NCI-H2081 (cell line): ENCODE measurements at regions not wholly inside any gene's neighbourhood (a gene's known extent, or its start where the extent isn't known, plus 50 kb on each side); places are given as distances from the start of the nearest gene placed in this dataset.

ENCODE experiments used
- DNase-seq, 2 experiments: peaks; one replicate each; lab custom pipeline; 2025; lab: John Stamatoyannopoulos, UW

DNA sequence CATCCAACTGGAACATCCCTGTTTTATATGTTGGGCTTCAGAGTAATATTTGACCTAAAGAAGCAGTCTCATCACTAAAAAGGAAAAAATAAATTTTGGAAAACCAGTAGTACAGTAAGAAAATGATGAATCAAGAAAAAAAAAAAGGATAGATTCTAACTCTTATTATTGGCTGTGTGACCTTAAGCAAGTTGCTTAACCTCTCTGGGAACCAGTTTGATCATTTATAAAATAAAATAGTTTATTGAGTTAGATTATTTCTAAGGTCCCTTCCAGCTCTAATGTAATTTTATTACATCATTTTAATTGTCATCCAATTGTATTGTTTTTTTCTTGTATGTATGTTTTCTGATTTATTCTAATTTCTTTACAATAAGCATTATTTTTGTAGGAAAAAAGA lies 127.0 kb downstream of the PRELID2 start:
- DNase-seq = no peak

DNA sequence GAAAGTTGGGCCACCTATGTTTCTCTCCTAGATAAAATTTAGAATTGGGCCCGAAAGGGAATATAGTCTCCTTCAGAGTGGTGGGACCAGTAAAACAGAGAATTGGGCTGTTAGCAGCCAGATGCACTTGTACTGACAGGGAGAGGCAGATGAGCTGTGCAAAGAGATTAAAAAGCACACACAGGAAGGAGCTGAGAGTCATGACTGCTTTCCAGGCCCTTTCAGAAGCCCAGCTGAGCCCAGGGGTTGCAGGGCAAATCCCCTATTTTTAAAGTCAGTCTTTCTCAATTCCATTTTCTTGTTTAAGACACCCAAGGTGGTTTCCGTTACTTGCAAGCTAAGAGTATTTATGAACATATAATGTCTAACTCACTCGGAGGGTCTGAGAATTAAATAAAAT lies 130.4 kb downstream of the PRELID2 start:
- no peak for DNase-seq

DNA sequence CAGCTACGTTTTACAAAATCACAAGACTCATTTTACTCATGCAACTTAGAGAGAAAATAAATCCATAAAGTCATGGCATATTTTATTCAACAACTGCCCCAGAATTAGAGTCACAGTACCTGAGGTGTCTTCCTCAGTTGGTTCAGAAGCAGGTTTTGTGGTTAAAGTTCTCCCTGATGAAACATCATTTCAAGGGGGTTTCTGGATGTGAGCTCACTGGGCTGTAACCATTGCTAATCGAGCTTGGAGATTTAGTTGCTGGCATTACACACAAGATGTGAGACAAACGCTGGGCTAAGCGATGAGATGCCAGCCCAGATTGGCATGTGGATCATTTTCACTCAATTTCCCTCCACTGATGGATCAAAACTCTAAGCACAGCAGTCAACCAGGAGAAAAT lies 131.3 kb downstream of the PRELID2 start:
- no peak for DNase-seq

DNA sequence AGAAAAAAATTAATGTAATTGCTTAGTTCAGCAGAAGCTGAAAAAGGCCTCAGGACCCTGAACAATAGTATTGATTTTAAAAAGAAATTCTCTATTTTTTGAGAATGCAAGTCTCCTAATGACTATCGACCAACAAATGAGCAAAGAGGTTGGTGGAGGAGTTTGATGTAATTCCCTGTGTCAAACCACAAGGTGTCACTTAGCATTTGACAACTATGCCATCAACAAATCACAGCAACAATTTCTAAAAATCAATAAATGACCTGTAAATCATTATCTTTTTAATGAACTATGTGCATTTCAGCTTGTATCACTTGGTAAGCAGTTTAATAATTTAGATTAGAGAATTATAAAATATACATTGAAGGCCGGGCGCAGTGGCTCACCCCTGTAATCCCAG lies 133.7 kb downstream of the PRELID2 start:
- DNase-seq = no peak

DNA sequence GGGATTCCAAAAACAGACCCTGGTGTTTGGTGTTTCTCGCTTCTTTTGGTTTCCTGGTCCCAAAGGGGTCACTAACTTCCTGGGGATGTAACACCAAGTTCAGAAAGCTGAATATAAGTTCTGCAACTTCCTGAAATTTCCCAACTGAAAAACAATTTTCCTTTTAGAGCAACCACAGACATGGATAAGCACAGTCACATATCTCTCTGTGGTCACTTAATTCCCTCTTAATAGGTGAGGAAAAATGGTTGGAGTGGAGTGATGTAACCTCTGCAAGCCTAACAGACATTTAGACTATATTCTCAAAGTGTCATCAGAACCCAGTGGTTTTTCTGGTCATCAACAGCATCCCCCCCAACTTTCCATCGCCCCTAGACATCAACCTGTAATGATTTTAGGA lies 135.3 kb downstream of the PRELID2 start:
- no peak for DNase-seq

DNA sequence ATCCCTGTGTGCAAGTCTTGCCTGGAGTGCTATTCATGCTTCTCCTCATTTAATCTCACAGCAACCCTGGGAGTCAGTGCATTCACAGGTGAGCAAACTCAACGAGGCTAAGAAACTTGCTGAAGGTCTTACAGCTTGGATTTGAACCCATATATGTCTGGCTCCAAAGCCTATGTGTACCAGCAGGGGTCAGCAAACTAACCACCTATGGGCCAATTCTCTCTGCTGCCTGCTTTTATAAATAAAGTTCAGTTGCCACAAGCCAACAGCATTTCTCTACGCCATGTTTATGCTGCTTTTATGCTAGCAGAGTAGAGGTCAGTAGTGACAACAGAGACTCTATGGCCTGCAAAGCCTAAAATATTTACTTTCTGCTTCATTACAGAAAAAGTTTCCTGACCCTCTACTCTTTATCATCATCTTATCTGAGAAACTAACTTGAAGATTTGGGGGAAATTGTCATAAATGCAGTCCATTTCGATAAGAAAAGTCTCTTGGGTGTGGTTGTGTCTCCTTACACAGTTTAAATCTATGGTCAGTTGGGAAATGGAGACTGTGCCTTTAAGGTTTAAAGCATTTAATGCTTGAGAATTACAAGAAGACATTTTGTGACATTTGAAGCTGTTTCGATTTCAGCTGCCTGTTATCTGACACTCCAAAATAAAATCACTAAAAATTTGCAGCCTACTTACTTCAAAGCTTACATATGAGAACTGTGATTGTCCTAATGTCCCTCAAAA lies 137.7 kb downstream of the PRELID2 start:
- no peak for DNase-seq

DNA sequence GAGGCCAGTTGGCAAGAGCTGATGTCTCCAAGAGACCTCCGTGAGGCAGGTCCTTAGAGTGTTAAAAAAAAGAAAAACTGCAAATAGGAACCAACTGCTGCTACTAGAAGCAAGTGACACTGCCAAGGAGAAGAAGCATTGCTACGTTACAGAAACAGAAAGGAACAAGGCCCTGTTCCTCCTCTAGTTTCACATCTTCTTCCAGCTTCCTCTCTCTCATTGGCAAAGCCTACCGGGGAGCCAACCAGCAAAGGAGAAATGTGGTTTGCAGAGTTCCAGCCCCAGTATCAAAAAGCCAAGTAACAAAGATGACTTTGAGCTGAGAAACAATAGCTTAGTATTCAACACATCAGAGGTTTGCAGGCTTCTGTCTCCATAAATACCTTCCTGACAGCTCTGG lies 145.9 kb downstream of the PRELID2 start:
- DNase-seq = no peak

DNA sequence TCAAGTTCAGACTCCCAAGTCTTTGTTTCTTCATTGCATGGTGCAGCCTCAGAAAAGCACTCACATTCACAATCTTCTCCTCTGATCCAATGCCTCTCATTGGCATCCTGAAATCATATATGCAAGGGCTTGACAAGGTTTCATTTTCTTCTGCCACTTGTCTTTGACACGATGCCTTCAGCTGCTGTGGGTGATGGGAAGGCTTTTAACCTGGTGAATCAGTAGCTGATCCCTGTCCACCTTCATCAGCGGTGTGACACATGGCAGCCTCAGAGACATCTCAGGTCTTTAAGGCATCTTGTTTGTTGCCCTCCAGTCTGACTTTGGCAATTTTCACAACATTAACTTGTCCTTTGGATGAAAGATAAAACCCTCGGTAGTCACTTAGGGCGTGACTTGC lies 147.2 kb downstream of the PRELID2 start:
- DNase-seq = no peak

DNA sequence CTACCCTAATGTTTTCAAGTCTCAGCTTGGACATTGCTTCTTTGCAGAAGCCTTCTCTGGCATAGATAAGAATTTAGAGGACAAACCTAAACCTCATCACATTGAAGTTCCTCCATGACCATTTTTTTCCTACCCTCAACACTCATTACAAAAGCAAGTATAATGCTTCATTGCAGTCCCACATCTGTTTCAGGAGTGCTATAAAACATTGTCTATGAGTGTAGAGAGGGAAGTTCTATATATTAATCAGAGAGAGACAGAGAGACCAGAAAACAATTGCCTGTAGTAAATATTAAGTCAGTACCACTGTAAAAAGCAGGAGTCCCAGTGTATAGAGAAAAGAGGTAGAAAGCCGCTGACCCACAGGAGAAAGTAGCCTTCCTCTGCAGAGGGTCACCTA lies 149.7 kb downstream of the PRELID2 start:
- DNase-seq = no peak

DNA sequence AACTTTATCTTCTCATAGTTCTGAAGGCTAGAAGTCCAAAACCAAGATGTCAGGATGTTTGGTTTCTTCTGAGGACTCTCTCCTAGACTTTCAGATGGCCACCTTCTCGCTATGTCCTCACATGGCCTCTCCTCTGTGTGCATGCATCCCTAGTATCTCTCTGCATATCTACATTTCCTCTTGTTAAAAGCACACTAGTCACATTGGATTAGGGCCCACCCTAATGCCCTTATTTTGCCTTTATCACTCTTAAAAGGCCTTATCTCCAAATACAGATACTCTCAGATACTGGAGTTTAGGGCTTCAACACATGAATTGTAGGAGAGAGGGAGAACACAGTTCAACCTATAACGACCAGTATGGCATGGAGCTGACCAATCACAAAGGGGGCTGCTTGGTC lies 151.7 kb downstream of the PRELID2 start:
- no peak for DNase-seq

DNA sequence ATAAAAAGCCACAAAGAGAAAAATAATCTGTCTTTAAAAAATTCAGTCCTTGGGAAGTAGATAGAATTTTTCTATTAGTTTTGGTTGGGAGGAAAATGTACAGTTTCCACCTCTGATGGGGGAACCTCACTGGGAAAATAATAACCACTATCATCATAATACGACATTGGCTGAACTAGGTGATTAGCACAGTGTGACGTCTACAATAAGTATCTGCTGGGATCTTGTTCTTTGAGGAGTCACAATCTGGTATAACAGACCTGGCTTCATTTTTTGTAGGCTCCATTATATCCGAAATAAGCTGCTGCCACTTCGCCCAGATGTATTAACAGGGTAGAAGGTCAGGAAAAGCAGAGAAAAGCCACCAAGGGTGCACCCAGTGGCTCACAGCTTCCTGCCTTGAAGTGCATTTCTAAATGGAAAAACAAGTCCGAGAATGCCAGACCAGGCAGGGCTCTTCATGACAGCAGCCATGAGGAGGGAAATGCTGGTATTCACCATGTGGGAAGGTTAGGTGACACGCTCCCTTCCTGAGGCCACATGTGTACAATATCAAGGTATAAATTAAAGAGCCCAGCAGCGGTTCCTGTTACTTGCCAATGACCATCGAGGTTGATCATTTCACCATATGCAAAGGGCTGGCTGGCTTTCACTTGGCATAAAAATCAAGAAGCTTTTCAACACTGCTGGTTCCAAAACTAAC lies 152.8 kb downstream of the PRELID2 start:
- DNase-seq = no peak

DNA sequence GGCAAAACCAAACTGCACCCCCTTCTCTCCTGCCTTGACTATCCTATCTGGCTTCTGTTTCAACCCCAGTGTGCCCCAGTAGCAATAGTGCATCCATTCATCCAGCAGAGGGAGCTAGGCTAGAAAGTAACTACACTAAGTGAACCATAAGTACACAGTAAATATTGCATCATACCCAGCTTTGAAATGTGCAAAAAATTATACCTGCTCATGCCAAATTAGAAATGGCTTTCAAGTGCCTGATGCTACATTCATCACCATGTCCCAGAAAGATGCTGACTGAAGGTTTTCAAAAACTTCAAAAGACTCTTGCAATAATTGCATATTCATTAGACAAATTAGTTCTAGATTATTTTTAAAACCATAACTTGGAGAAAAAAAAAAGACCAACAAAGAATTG lies 153.5 kb downstream of the PRELID2 start:
- peak; percentile 60 to 80 for DNase-seq

DNA sequence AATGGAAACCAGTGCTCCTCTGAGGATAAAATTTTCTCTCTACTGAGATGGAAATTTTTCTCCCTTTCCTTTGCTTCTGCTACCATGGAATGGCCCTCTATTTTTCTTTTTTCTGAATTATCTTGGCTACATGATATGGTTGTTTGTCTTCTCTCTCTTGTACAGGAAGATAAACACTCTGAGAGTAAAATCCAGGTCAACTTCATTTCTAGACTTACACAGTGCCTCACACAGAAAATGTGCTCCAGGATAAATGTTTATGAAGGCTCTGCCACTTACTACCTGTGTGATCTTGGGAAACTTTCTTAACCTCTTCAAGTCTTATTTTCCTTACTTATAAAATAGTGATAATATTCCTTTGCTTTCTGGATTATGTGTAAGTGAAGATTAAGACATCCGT lies 153.9 kb downstream of the PRELID2 start:
- DNase-seq = no peak

DNA sequence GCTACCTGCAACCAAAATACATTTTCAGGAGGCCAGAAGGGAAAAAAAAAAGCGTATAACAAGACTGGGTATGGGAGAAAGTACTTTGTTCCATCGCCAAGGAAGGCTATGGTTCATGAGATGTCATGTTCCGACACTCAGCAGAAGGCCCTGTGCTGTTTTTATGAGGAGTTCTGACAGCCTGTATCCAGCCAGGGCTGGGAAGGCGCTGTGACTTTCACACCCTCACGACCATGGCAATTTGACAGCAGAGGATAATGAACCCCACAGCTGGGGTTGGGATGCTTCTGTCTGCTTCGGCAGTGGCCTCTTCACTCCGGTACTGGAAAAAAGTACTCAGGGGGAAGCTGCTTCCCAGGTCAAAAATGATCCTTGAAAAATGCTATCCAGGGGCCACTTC lies 154.4 kb downstream of the PRELID2 start:
- no peak for DNase-seq

DNA sequence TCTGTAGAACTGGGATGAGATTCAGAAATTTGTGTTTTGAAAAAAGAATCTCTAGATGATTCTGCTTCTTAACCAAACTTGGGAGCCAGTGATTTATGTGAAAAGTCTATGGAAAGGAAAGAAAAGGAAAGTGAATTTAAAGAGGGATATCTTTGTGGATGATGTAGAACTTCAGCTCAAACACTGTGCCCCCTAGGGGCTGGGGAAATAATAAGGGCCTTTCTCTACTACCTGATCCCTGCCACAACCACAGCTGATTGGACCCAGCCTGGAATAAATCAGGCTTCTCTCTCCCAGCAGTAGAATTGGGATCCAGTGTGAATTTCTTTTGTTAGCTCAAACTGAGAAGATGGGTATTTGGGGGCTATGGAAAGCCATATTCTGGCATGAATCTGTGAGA lies 155.0 kb downstream of the PRELID2 start:
- DNase-seq = no peak

DNA sequence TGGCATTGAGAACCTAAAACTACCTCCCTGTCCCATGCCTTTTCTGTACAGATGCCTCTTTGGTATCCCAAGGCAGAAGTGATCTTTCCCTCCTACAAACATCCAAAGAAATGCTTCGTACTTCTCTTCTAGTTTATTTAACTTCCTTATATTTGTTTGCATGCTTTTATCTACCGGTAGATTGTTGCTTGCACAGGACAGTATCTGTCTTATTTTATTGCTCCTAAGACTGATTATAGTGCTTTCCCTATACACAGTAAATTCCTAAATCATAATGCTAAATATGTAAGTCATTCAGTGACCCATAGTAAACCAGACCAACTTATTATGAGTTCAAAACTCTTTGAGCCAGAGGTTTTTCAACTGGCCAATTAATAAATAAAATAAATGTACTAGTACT lies 156.9 kb downstream of the PRELID2 start:
- DNase-seq = no peak

DNA sequence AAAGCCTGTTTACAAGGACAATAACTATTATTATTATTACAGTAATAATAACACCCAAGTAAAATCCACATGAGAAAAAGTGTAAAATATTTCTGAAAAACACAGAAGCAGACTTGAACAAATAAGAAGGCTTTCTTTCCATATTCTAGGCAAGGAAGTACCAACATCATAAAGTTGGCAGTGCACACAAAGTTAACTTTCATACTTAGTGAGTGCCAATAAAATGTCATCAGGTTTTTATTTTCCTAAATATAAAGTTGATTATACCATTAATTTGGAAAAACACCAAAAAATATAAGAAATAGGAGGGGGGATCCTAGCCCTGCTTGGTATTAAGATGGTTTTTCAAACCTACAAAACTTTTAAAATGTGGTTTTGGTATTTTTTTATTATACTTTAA lies 161.4 kb downstream of the PRELID2 start:
- no peak for DNase-seq

DNA sequence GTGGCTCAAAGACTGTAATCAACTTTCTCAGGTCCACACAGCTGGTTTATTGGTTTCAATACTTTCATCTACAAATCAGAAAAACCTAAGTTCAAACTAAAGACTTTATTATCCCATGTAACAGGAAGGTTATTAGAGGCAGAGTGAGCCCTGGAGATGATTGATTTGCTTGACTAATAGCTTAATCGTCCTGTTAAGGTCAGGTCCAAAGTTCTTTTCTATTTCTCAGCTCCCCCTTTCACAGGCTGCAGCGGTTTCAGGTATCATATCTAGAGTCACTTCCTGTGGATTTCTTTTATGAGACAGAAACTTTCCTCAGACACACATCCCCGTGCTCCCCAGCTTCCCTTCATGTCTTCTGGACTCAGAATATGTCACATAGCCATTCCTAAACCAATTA lies 166.4 kb downstream of the PRELID2 start:
- DNase-seq = no peak

DNA sequence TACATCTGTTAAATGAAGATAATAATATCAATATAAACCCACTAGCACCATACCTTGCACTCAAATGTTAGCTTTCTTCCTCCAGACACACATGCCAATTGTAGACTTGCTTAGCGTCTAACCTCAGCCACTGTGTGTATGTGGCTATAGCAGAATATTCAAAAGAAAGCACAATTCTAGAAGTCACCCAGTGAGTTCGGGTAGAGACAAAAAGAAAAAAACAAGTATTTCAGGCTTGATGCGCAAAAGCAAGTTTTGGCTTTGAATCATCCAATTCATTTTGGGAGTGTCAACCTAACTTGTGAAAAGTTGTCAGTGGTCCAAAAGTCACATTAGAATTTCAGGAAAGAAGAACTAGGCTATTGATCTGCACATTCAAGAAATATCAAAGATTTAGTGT lies 167.4 kb downstream of the PRELID2 start:
- DNase-seq = no peak

DNA sequence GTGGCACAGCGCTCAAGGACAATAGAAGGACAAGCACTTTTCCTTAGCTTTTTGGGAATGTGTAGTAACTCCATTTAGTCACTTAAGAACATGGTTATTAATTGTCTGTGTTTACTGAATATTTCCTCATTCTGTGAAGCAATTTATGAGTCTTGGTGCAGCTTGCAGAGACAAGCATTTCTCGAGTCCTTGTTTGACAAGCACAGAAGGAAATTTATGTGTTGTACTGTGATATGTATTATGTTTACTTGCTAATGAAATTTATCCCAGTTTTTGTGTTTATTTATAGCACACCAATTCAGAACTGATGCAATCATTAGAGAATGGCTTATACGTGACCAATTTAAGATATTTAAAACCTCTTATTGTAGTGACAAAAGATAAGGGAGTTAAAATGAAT lies 168.6 kb downstream of the PRELID2 start:
- no peak for DNase-seq

DNA sequence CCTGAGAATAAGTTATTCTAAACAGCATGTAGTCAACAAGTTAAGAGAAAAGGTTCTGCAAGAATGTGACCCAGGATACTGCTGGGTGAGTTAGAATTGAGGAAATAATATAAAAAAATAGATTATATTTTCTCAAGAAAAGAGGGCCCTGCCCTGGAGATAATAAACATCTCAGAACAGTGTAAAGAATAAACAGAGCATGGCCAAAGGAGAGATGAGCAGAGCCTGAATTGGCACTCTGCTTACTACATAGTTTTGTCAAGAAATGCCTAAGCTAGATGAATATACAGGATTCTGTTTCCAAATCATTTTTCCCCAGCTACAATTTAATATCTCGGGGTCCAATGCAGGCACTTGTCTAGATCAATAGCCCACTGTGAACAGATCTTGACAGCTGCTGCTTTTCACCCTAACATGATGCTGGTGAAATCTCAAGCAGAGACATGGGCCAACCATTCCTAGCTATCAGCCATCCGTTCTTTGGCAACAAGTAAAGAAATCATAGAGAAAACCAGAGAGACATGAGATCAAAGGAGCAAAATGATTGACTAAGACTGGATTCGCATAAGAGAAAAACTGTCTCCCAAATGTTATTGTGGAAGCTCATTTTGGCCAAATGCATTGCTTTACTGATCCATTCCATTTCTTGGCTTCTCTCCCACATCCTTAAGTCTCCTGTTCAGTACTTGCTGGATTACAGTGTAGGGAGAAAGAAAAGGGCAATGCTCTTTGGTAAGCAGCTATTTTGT lies 173.2 kb downstream of the PRELID2 start:
- no peak for DNase-seq

DNA sequence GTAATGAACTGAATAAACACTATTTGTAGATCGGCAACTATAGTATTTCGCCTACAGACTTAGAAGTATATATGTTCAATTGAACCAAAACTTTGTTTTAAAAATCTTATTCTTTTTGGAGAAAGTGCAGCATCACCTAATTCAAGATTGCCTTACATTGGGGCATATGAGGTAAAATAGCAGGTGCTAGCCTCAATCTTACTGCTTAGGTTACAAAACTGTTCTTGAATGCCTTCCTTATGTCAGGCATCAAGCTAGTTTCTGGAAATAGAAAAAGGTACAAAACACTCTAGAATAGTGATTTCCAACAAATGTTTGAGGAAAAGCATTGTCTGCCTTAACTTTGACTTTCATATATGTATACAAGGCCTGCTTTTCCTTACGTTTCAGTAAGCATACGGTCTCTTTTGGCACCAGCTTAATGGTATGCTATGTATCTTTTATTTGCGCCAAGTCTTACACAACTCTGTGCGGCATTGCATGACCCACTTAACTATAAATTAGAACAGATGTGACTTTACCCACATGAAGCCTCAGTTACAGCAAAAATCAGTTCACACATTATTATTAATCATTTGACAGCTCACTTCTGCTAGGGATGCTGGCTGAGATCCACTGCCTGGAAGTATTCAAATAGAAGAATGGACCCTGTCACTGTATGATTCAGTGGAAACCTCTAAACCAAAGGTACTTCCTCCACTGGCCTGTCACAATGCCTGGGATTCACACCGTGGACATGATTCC lies 174.1 kb downstream of the PRELID2 start:
- DNase-seq = no peak

DNA sequence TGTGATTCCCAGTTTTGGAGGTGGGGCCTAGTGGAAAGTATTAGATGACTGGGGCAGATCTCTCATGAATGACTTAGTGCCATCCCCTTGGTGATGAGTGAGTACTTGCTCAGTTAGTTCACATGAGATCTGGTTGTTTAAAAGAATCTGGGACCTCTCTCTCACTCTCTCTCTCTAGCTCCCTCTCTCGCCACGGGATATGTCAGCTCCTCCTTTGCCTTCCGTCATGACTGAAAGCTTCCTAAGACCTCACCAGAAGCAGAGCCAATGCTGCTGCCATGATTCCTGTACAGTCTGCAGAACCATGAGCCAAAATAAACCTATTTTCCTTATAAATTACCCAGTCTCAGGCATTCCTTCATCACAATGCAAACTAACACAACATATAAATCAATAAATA lies 176.7 kb downstream of the PRELID2 start:
- DNase-seq = no peak
